GM18498 (cell line): ENCODE measurements at regions not wholly inside any gene's neighbourhood (a gene's known extent, or its start where the extent isn't known, plus 50 kb on each side); places are given as distances from the start of the nearest gene placed in this dataset.

Experiments
- ATAC-seq: cut with Tn5 transposase; IDR thresholded peaks from one replicate; pipeline ENCODE4 v1.9.1; 2021; ENCODE audit warnings: mild to moderate bottlenecking, moderate library complexity; ENCODE audit not compliant: unreplicated experiment

GRCh38 chr2:121860033-121860757 lies 104.7 kb downstream of the TSN start:
- no peak for ATAC-seq

GRCh38 chr2:121860758-121861227 lies 105.3 kb downstream of the TSN start:
- no peak for ATAC-seq

GRCh38 chr2:121862286-121862685 lies 106.8 kb downstream of the TSN start:
- ATAC-seq, result no peak

GRCh38 chr2:121865914-121866313 lies 110.5 kb downstream of the TSN start:
- ATAC-seq, result no peak

- no peak for ATAC-seq
Measured at GRCh38 chr2:121866789-121867188, 111.3 kb downstream of the TSN start.

- no peak for ATAC-seq
Measured at GRCh38 chr2:121868652-121869051, 113.2 kb downstream of the TSN start.

GRCh38 chr2:121869363-121869762 lies 113.9 kb downstream of the TSN start:
- no peak for ATAC-seq

GRCh38 chr2:121869873-121870272 lies 114.4 kb downstream of the TSN start:
- no peak for ATAC-seq

GRCh38 chr2:121872651-121873050 lies 117.2 kb downstream of the TSN start:
- ATAC-seq, result no peak

GRCh38 chr2:121873864-121874263 lies 118.4 kb downstream of the TSN start:
- no peak for ATAC-seq

GRCh38 chr2:121875585-121876185 lies 120.2 kb downstream of the TSN start:
- no peak for ATAC-seq

- ATAC-seq, result no peak
Measured at GRCh38 chr2:121877366-121877765, 121.9 kb downstream of the TSN start.

- ATAC-seq, result no peak
Measured at GRCh38 chr2:121880283-121880682, 124.8 kb downstream of the TSN start.

GRCh38 chr2:121881038-121881437 lies 125.6 kb downstream of the TSN start:
- ATAC-seq, result no peak

- no peak for ATAC-seq
Measured at GRCh38 chr2:121881950-121882349, 126.5 kb downstream of the TSN start.

GRCh38 chr2:121884078-121884477 lies 128.6 kb downstream of the TSN start:
- no peak for ATAC-seq

GRCh38 chr2:121884511-121884921 lies 129.1 kb downstream of the TSN start:
- no peak for ATAC-seq

- no peak for ATAC-seq
Measured at GRCh38 chr2:121886059-121886458, 130.6 kb downstream of the TSN start.

GRCh38 chr2:121887513-121888188 lies 132.2 kb downstream of the TSN start:
- ATAC-seq, result no peak

GRCh38 chr2:121888189-121888557 lies 132.7 kb downstream of the TSN start:
- peak; percentile 85 for ATAC-seq

- no peak for ATAC-seq
Measured at GRCh38 chr2:121890041-121890440, 134.6 kb downstream of the TSN start.
